ENCODE measurements at regions not wholly inside any gene's neighbourhood (a gene's known extent, or its start where the extent isn't known, plus 50 kb on each side); places are given as distances from the start of the nearest gene placed in this dataset.

- Mint-ChIP-seq H3K4me3 (ENCODE audit: unreplicated experiment) (no peak overlapping the region), H3K27me3 (ENCODE audit: unreplicated experiment) (no peaks in the 10 kb centered on the region), H3K36me3 (ENCODE audit: unreplicated experiment) (no peaks in the 10 kb centered on the region), H3K27ac (ENCODE audit: unreplicated experiment) (no peak overlapping the region), H3K9me3 (ENCODE audit: unreplicated experiment) (peaks cover 47% of the 10 kb centered on the region), H3K4me1 (ENCODE audit: unreplicated experiment) (no peaks in the 10 kb centered on the region)
- TF ChIP-seq, protein P1, sequence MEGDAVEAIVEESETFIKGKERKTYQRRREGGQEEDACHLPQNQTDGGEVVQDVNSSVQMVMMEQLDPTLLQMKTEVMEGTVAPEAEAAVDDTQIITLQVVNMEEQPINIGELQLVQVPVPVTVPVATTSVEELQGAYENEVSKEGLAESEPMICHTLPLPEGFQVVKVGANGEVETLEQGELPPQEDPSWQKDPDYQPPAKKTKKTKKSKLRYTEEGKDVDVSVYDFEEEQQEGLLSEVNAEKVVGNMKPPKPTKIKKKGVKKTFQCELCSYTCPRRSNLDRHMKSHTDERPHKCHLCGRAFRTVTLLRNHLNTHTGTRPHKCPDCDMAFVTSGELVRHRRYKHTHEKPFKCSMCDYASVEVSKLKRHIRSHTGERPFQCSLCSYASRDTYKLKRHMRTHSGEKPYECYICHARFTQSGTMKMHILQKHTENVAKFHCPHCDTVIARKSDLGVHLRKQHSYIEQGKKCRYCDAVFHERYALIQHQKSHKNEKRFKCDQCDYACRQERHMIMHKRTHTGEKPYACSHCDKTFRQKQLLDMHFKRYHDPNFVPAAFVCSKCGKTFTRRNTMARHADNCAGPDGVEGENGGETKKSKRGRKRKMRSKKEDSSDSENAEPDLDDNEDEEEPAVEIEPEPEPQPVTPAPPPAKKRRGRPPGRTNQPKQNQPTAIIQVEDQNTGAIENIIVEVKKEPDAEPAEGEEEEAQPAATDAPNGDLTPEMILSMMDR (IDR thresholded peaks at IDR 0.05): no peak
- no peak for DNase-seq (ENCODE audit: extremely low spot score, unreplicated experiment)
Observed at GRCh38 chr2:78056976-78057375, 534.8 kb upstream of the LRRTM4 start.

DNA sequence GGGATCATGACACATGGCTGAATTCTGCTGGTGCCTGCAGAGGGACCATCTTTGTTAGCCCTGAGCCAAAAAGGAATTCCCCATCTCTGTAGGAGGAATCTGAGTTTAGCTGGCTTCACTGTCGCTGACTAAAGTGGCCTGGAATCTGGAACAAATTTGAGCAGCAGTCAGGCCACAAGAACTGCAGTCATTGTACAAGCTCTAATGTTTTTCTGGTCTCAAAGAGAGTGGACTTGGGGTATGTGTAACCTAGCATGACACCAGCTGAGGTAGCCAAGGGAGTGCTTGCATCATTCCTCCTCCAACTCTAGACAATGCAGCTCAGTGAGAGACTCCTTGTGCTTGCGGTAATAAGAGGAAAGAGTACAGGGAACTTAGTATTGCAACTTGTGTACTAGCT is 539.1 kb upstream of the LRRTM4 start:
- Mint-ChIP-seq H3K27me3 (ENCODE audit: unreplicated experiment) (no peaks in the 10 kb centered on the region), H3K4me1 (ENCODE audit: unreplicated experiment) (no peaks in the 10 kb centered on the region), H3K27ac (ENCODE audit: unreplicated experiment) (no peak overlapping the region), H3K4me3 (ENCODE audit: unreplicated experiment) (no peak overlapping the region), H3K36me3 (ENCODE audit: unreplicated experiment) (no peaks in the 10 kb centered on the region), H3K9me3 (ENCODE audit: unreplicated experiment) (peaks cover 15% of the 10 kb centered on the region)
- TF ChIP-seq, protein P1 (IDR thresholded peaks at IDR 0.05): no peak
- no peak for DNase-seq (ENCODE audit: extremely low spot score, unreplicated experiment)

GRCh38 chr2:78061732-78062131 is 539.6 kb upstream of the LRRTM4 start:
- Mint-ChIP-seq H3K27ac (ENCODE audit: unreplicated experiment) (no peak overlapping the region), H3K4me3 (ENCODE audit: unreplicated experiment) (no peak overlapping the region), H3K27me3 (ENCODE audit: unreplicated experiment) (no peaks in the 10 kb centered on the region), H3K36me3 (ENCODE audit: unreplicated experiment) (no peaks in the 10 kb centered on the region), H3K4me1 (ENCODE audit: unreplicated experiment) (no peaks in the 10 kb centered on the region), H3K9me3 (ENCODE audit: unreplicated experiment) (peaks cover 13% of the 10 kb centered on the region)
- DNase-seq (ENCODE audit: extremely low spot score, unreplicated experiment): no peak
- TF ChIP-seq, protein P1 (IDR thresholded peaks at IDR 0.05): no peak

- Mint-ChIP-seq H3K27ac (ENCODE audit: unreplicated experiment) (no peak overlapping the region), H3K9me3 (ENCODE audit: unreplicated experiment) (no peaks in the 10 kb centered on the region), H3K36me3 (ENCODE audit: unreplicated experiment) (no peaks in the 10 kb centered on the region), H3K27me3 (ENCODE audit: unreplicated experiment) (no peaks in the 10 kb centered on the region), H3K4me1 (ENCODE audit: unreplicated experiment) (no peaks in the 10 kb centered on the region), H3K4me3 (ENCODE audit: unreplicated experiment) (no peak overlapping the region)
- TF ChIP-seq, protein P1 (IDR thresholded peaks at IDR 0.05): no peak
- no peak for DNase-seq (ENCODE audit: extremely low spot score, unreplicated experiment)
Observed at GRCh38 chr2:78063246-78064020, 541.3 kb upstream of the LRRTM4 start.

DNA sequence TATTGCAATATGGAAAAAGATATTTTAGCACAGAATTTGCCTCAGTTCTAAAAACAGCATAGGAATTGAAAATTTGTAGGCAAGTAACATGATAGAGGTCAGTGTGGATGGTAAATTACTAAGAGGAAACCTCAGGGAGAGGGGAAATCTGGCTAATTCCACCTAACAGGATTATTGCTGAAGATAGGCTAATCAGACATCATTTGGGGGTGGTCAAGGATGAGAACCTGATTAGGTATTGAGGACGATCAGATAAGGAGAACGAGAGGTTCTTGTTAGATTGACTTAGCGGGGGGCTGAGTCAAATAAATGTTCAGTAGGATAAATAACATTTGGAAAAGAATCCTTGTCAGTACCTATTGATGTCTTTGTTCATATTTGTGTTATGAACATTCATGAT is 543.2 kb upstream of the LRRTM4 start:
- Mint-ChIP-seq H3K4me3 (ENCODE audit: unreplicated experiment) (no peak overlapping the region), H3K4me1 (ENCODE audit: unreplicated experiment) (no peaks in the 10 kb centered on the region), H3K27me3 (ENCODE audit: unreplicated experiment) (no peaks in the 10 kb centered on the region), H3K9me3 (ENCODE audit: unreplicated experiment) (no peaks in the 10 kb centered on the region), H3K36me3 (ENCODE audit: unreplicated experiment) (no peaks in the 10 kb centered on the region), H3K27ac (ENCODE audit: unreplicated experiment) (no peak overlapping the region)
- DNase-seq (ENCODE audit: extremely low spot score, unreplicated experiment): no peak
- TF ChIP-seq, protein P1 (IDR thresholded peaks at IDR 0.05): no peak
